HL-60 (cell line): ENCODE measurements at regions not wholly inside any gene's neighbourhood (a gene's known extent, or its start where the extent isn't known, plus 50 kb on each side); places are given as distances from the start of the nearest gene placed in this dataset.

Source experiments
- DNase-seq, 2 experiments: peaks; one replicate each; pipeline ENCODE4 v3.0.0-alpha.2; 2010 to 2020; ENCODE audit warnings: low read depth in 1 of 2, low spot score in 1 of 2
- H3K27ac ChIP-seq: fragments of 250-450 bp; sonication (Bioruptor Pico); replicated peaks from 2 replicates; pipeline ENCODE4 v1.5.1; 2020; ENCODE audit warnings: mild to moderate bottlenecking, moderate library complexity
- H3K27me3 ChIP-seq: fragments of 250-450 bp; sonication (Bioruptor Pico); 2 replicates; pipeline ENCODE4 v1.5.1; 2021; ENCODE audit warnings: mild to moderate bottlenecking, moderate library complexity; ENCODE audit not compliant: insufficient read depth, poor library complexity, severe bottlenecking
- H3K4me3 ChIP-seq: replicated peaks from 2 replicates; pipeline ENCODE4 v1.5.1; 2011; ENCODE audit warnings: mild to moderate bottlenecking, control low read depth, low read length; ENCODE audit not compliant: insufficient read depth
- GABPA ChIP-seq: IDR thresholded peaks from 2 replicates; pipeline ENCODE4 v1.6.1; 2012; ENCODE audit warnings: low read depth
- POLR2AphosphoS5 ChIP-seq: IDR thresholded peaks from 2 replicates; pipeline ENCODE4 v1.6.1; 2012; ENCODE audit warnings: low read depth
- SPI1 ChIP-seq: IDR thresholded peaks from 2 replicates; pipeline ENCODE4 v1.6.1; 2012; ENCODE audit warnings: low read depth, mild to moderate bottlenecking, borderline replicate concordance
- TF ChIP-seq, protein P1 (sequence below): IDR thresholded peaks from 2 replicates; pipeline ENCODE4 v1.6.1; 2012; ENCODE audit warnings: low read depth; ENCODE audit not compliant: insufficient replicate concordance
- TF ChIP-seq, protein P2 (sequence below): IDR thresholded peaks from one replicate; pipeline ENCODE4 v1.5.1; 2011; ENCODE audit warnings: low read length, control low read depth, inconsistent platforms; ENCODE audit not compliant: insufficient read depth

GRCh38 chr2:23273786-23274185 is 111.2 kb upstream of the KLHL29 start:
- DNase-seq = no peak
- Histone ChIP-seq H3K27me3 (peaks cover 3% of the 10 kb centered on the region), H3K4me3 (no peak overlapping the region), H3K27ac (no peak overlapping the region)
- TF ChIP-seq, protein P1, sequence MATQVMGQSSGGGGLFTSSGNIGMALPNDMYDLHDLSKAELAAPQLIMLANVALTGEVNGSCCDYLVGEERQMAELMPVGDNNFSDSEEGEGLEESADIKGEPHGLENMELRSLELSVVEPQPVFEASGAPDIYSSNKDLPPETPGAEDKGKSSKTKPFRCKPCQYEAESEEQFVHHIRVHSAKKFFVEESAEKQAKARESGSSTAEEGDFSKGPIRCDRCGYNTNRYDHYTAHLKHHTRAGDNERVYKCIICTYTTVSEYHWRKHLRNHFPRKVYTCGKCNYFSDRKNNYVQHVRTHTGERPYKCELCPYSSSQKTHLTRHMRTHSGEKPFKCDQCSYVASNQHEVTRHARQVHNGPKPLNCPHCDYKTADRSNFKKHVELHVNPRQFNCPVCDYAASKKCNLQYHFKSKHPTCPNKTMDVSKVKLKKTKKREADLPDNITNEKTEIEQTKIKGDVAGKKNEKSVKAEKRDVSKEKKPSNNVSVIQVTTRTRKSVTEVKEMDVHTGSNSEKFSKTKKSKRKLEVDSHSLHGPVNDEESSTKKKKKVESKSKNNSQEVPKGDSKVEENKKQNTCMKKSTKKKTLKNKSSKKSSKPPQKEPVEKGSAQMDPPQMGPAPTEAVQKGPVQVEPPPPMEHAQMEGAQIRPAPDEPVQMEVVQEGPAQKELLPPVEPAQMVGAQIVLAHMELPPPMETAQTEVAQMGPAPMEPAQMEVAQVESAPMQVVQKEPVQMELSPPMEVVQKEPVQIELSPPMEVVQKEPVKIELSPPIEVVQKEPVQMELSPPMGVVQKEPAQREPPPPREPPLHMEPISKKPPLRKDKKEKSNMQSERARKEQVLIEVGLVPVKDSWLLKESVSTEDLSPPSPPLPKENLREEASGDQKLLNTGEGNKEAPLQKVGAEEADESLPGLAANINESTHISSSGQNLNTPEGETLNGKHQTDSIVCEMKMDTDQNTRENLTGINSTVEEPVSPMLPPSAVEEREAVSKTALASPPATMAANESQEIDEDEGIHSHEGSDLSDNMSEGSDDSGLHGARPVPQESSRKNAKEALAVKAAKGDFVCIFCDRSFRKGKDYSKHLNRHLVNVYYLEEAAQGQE = no peak
- TF ChIP-seq GABPA (no peak), POLR2AphosphoS5 (no peak), SPI1 (no peak)
- TF ChIP-seq, protein P2, sequence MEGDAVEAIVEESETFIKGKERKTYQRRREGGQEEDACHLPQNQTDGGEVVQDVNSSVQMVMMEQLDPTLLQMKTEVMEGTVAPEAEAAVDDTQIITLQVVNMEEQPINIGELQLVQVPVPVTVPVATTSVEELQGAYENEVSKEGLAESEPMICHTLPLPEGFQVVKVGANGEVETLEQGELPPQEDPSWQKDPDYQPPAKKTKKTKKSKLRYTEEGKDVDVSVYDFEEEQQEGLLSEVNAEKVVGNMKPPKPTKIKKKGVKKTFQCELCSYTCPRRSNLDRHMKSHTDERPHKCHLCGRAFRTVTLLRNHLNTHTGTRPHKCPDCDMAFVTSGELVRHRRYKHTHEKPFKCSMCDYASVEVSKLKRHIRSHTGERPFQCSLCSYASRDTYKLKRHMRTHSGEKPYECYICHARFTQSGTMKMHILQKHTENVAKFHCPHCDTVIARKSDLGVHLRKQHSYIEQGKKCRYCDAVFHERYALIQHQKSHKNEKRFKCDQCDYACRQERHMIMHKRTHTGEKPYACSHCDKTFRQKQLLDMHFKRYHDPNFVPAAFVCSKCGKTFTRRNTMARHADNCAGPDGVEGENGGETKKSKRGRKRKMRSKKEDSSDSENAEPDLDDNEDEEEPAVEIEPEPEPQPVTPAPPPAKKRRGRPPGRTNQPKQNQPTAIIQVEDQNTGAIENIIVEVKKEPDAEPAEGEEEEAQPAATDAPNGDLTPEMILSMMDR = no peak

GRCh38 chr2:23280401-23280800 is 104.6 kb upstream of the KLHL29 start:
- no peak for DNase-seq
- H3K27me3 ChIP-seq = no peaks in the 10 kb centered on the region
- TF ChIP-seq POLR2AphosphoS5 = no peak
- H3K27ac ChIP-seq = no peak overlapping the region
- H3K4me3 ChIP-seq = no peak overlapping the region

GRCh38 chr2:23283653-23284052 is 101.3 kb upstream of the KLHL29 start:
- H3K27me3 ChIP-seq = no peaks in the 10 kb centered on the region
- no peak overlapping the region for H3K4me3 ChIP-seq
- H3K27ac ChIP-seq = no peak overlapping the region
- TF ChIP-seq SPI1 (no peak), POLR2AphosphoS5 (no peak), GABPA (no peak)
- TF ChIP-seq, protein P2 = no peak
- TF ChIP-seq, protein P1 = no peak
- no peak for DNase-seq

- DNase-seq = no peak
- Histone ChIP-seq H3K27ac (no peak overlapping the region), H3K27me3 (no peaks in the 10 kb centered on the region), H3K4me3 (no peak overlapping the region)
- no peak for TF ChIP-seq POLR2AphosphoS5
- no peak for TF ChIP-seq SPI1
- TF ChIP-seq, protein P1 = no peak
- TF ChIP-seq, protein P2 = no peak
- TF ChIP-seq GABPA = no peak
Observed at GRCh38 chr2:23285091-23285800, 99.7 kb upstream of the KLHL29 start.
